HCT116 (cell line): ENCODE measurements at regions not wholly inside any gene's neighbourhood (a gene's known extent, or its start where the extent isn't known, plus 50 kb on each side); places are given as distances from the start of the nearest gene placed in this dataset.

ENCODE experiments used
- ATAC-seq: fragments of 200-7000 bp; cut with Tn5 transposase; 2 replicates; pipeline ENCODE4 v1.9.1; 2020; ENCODE audit warnings: mild to moderate bottlenecking, moderate library complexity
- BruUV-seq: library from RNA; stranded (reverse); fragments of 400-500 nt; replicated peaks from 2 replicates; lab custom pipeline; 2021; lab: Mats Ljungman, UMichigan
- CTCF ChIA-PET: fragments of 300-600 bp; sonication (Branson Sonifier 250); formaldehyde crosslinking; loops from one replicate; lab custom pipeline; 2021; ENCODE audit warnings: antibody characterized with exemption; lab: Charles Lee
- POLR2A ChIA-PET: fragments of 300-600, 350-600 bp; sonication (Branson Sonifier 250); formaldehyde crosslinking; loops from one replicate; lab custom pipeline; 2021; ENCODE audit warnings: antibody characterized with exemption; lab: Charles Lee
- RAD21 ChIA-PET, 2 experiments: fragments of 300-600 bp; sonication (Branson Sonifier 250); formaldehyde crosslinking; loops; one replicate each; lab custom pipeline; 2023; ENCODE audit warnings: low total read pairs in 2 of 2; ENCODE audit not compliant: uncharacterized antibody in 2 of 2, unreplicated experiment in 2 of 2, low non-redundant PET in 1 of 2; lab: Charles Lee
- DNase-seq: peaks from one replicate; pipeline ENCODE4 v3.0.0-alpha.2; 2010; ENCODE audit warnings: low read depth, low spot score
- H2AFZ ChIP-seq: fragments of 200-600 bp; shearing (Covaris generic), sonication (generic); 2 replicates; pipeline ENCODE4 v1.6.1; 2017; ENCODE audit warnings: low read depth, mixed run types, mixed read lengths, antibody characterized with exemption, low read length; ENCODE audit not compliant: poor library complexity, severe bottlenecking
- H3K27ac ChIP-seq: 2 replicates; pipeline ENCODE4 v1.5.1; 2012; ENCODE audit warnings: low read depth, low read length
- H3K27me3 ChIP-seq: fragments of 200-600 bp; sonication (generic); 2 replicates; pipeline ENCODE4 v1.6.1; 2016; ENCODE audit warnings: mixed run types, low read length, mixed read lengths; ENCODE audit not compliant: insufficient read depth
- H3K36me3 ChIP-seq, 2 experiments: fragments of 200-500 bp in 1 of 2; fragments of 200-600 bp in 1 of 2; sonication (Bioruptor generic) in 1 of 2; sonication (generic) in 1 of 2; 2 replicates each; pipeline versions ENCODE4 v1.5.1 to v1.6.1; 2014 to 2016; ENCODE audit warnings: low read length in 2 of 2, inconsistent platforms in 1 of 2, mixed read lengths in 1 of 2, mixed run types in 1 of 2; ENCODE audit not compliant: insufficient read depth in 2 of 2, control insufficient read depth in 1 of 2
- H3K4me1 ChIP-seq, 2 experiments: fragments of 200-600 bp in 1 of 2; sonication (generic) in 1 of 2; 2 replicates each; pipeline versions ENCODE4 v1.5.1 to v1.6.1; 2012 to 2017; ENCODE audit warnings: low read length in 2 of 2, inconsistent platforms in 1 of 2, mild to moderate bottlenecking in 1 of 2, mixed read lengths in 1 of 2, mixed run types in 1 of 2, moderate library complexity in 1 of 2; ENCODE audit not compliant: insufficient read depth in 2 of 2, control insufficient read depth in 1 of 2
- H3K4me2 ChIP-seq: fragments of 200-600 bp; sonication (generic); 2 replicates; pipeline ENCODE4 v1.6.1; 2017; ENCODE audit warnings: mixed run types, low read length, mixed read lengths
- H3K4me3 ChIP-seq, 2 experiments: fragments of 200-600 bp in 1 of 2; sonication (generic) in 1 of 2; replicated peaks in 1 of 2; 2 replicates each; pipeline ENCODE4 v1.5.1; 2011 to 2016; ENCODE audit warnings: low read length in 2 of 2, control low read depth in 1 of 2, low read depth in 1 of 2, mild to moderate bottlenecking in 1 of 2, mixed read lengths in 1 of 2, mixed run types in 1 of 2
- H3K79me2 ChIP-seq: fragments of 200-600 bp; sonication (generic); 2 replicates; pipeline ENCODE4 v1.6.1; 2017; ENCODE audit warnings: mild to moderate bottlenecking, mixed run types, low read length, moderate library complexity, mixed read lengths; ENCODE audit not compliant: insufficient read depth
- H3K9ac ChIP-seq: fragments of 200-600 bp; sonication (generic); 2 replicates; pipeline ENCODE4 v1.6.1; 2016; ENCODE audit warnings: low read length, mixed read lengths
- H3K9me2 ChIP-seq: fragments of 200-600 bp; sonication (generic), shearing (Covaris generic); 2 replicates; pipeline ENCODE4 v1.6.1; 2017; ENCODE audit warnings: mixed run types, mild to moderate bottlenecking, moderate library complexity; ENCODE audit not compliant: insufficient read depth
- H3K9me3 ChIP-seq, 2 experiments: fragments of 200-500 bp in 1 of 2; fragments of 200-600 bp in 1 of 2; sonication (Bioruptor generic) in 1 of 2; sonication (generic) in 1 of 2; 2 replicates each; pipeline ENCODE4 v1.6.1; 2014 to 2017; ENCODE audit warnings: low read length in 2 of 2, mixed read lengths in 2 of 2, inconsistent platforms in 1 of 2, low read depth in 1 of 2, mild to moderate bottlenecking in 1 of 2, mixed run types in 1 of 2, moderate library complexity in 1 of 2; ENCODE audit not compliant: control insufficient read depth in 1 of 2, insufficient read depth in 1 of 2
- H4K20me1 ChIP-seq: fragments of 200-600 bp; sonication (generic), shearing (Covaris generic); 2 replicates; pipeline ENCODE4 v1.6.1; 2017; ENCODE audit warnings: mixed run types, mild to moderate bottlenecking, moderate library complexity; ENCODE audit not compliant: insufficient read depth
- CEBPB ChIP-seq: IDR thresholded peaks from 2 replicates; pipeline ENCODE4 v1.6.1; 2012; ENCODE audit warnings: low read depth
- ELF1 ChIP-seq: IDR thresholded peaks from 2 replicates; pipeline ENCODE4 v1.6.1; 2012; ENCODE audit warnings: low read depth, borderline replicate concordance
- POLR2A ChIP-seq: IDR thresholded peaks from 2 replicates; pipeline ENCODE4 v1.7.0; 2011; ENCODE audit warnings: borderline replicate concordance; ENCODE audit not compliant: insufficient read depth, insufficient read length; ENCODE audit errors: extremely low read depth
- REST ChIP-seq: IDR thresholded peaks from 2 replicates; pipeline ENCODE4 v1.6.1; 2012; ENCODE audit warnings: low read depth
- TCF7L2 ChIP-seq: IDR thresholded peaks from 2 replicates; pipeline ENCODE4 v1.7.0; 2011; ENCODE audit warnings: borderline replicate concordance, inconsistent platforms; ENCODE audit not compliant: insufficient read depth, insufficient read length; ENCODE audit errors: extremely low read depth
- YY1 ChIP-seq: IDR thresholded peaks from 2 replicates; pipeline ENCODE4 v1.6.1; 2011; ENCODE audit warnings: low read length, low read depth, moderate library complexity, mild to moderate bottlenecking; ENCODE audit not compliant: insufficient replicate concordance; ENCODE audit errors: extremely low read depth
- ZBTB33 ChIP-seq: IDR thresholded peaks from 2 replicates; pipeline ENCODE4 v1.6.1; 2011; ENCODE audit warnings: mild to moderate bottlenecking, low read length, moderate library complexity; ENCODE audit not compliant: insufficient replicate concordance; ENCODE audit errors: extremely low read depth
- intact Hi-C: fragments of 100-400 bp; cut with micrococcal nuclease; formaldehyde crosslinking; loops from 2 replicates; pipeline ENCODE4 v1.10.0; 2022

GRCh38 chr1:209042413-209042812, 541.1 kb upstream of the CAMK1G start:
- no peak for ATAC-seq
- no peak overlapping the region for H3K4me2 ChIP-seq
- BruUV-seq = no TSS peak
- no peaks in the 10 kb centered on the region for H4K20me1 ChIP-seq
- H3K9me2 ChIP-seq = no peaks in the 10 kb centered on the region
- H2AFZ ChIP-seq = no peak overlapping the region
- ChIA-PET CTCF (no interaction called here), POLR2A (no interaction called here), RAD21 (no interaction called here)
- no peaks in the 10 kb centered on the region for H3K79me2 ChIP-seq
- peaks cover 0 to 28% of the 10 kb centered on the region in 2 experiments; a peak in 2 of 4 replicates for H3K4me1 ChIP-seq
- no peak for DNase-seq
- H3K27me3 ChIP-seq = no peaks in the 10 kb centered on the region
- H3K36me3 ChIP-seq = no peaks in the 10 kb centered on the region
- H3K9me3 ChIP-seq = no peaks in the 10 kb centered on the region
- H3K27ac ChIP-seq = no peak overlapping the region
- TF ChIP-seq CEBPB (no peak), POLR2A (no peak), ELF1 (no peak), ZBTB33 (no peak), YY1 (no peak), TCF7L2 (no peak), REST (no peak)
- H3K4me3 ChIP-seq = no peak overlapping the region
- H3K9ac ChIP-seq = no peak overlapping the region
- intact Hi-C loops = no loop called here
